NCI-H187 (cell line): ENCODE measurements at regions not wholly inside any gene's neighbourhood (a gene's known extent, or its start where the extent isn't known, plus 50 kb on each side); places are given as distances from the start of the nearest gene placed in this dataset.
"Not testable (repeated sequence)": the region's sequence is repeated elsewhere in the genome, so short reads cannot be mapped to it uniquely, and the experiment has no call there.

ENCODE experiments used
- DNase-seq, 2 experiments: peaks; one replicate each; lab custom pipeline; 2025; lab: John Stamatoyannopoulos, UW

DNA sequence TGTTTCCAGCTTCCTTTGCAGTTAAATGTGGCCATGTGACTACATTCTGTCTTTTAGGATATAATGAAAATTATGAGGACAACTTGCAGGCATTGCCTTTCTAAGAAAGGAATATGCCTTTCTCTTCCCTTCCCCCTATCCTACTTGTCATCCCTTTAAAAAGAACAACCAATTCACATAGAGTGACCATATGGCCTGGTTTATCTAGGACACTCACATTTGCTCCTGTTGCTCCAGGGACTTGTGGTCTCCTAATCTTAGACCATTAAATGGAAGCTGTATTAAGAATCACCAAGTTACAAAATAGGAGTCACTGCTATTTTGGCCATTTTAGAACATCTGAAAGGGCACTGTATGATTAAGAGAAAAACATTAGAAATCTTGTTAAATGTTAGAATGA is 520.3 kb downstream of the DTWD2 start:
- DNase-seq = no peak

DNA sequence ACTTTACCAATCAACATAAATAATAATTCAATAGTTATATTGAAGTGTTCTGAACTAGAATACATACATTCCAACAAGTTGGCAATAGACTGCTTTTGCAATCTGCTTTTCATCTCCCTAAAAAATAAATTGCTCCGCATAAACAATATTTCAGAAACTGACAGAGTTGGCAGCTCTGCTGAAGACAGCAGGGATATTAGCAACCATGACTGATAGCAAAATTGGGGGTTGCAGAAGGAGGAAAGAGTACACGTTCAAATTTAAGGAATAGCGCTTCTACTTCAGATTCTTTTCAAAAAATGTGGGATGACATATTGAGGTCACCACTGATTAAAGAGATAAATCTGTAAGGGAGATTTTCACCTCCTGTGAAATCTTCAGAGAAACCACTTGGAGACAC is 521.2 kb downstream of the DTWD2 start:
- DNase-seq = no peak

GRCh38 chr5:118466418-118466817 is 521.9 kb downstream of the DTWD2 start:
- no peak for DNase-seq

DNA sequence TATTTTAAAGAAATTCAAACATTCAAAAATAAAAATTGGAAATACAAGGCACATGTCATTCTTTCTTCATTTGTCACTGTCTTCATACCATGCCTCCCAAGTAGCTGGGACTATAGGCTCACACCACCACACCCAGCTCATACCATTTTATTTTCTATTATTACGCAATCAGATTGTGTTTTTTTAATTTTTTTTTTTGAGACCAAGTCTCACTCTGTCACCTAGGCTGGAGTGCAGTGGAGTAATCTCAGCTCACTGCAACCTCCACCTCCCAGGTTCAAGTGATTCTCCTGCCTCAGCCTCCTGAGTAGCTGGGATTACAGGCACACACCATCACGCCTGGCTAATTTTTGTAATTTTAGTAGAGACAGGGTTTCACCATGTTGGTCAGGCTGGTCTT is 526.1 kb downstream of the DTWD2 start:
- DNase-seq = not testable (repeated sequence)

DNA sequence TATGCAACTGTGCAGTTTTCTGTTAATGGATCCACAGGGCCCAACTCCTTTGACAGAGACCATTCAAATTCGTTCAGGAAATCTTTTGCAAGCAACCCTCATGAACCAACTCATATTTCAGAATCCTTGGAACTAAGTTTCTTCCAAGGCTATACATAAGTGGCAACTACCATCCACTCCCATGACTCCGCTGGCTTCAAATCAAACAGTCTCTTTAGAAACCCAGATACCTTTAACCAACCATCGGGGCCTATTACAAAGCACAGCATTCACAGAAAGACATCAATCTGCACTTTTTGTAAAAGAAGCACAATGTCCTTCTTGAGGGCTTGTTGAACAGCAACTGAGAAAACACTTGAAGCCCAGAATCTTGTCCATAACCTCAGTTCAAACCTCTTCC is 526.9 kb downstream of the DTWD2 start:
- no peak for DNase-seq

DNA sequence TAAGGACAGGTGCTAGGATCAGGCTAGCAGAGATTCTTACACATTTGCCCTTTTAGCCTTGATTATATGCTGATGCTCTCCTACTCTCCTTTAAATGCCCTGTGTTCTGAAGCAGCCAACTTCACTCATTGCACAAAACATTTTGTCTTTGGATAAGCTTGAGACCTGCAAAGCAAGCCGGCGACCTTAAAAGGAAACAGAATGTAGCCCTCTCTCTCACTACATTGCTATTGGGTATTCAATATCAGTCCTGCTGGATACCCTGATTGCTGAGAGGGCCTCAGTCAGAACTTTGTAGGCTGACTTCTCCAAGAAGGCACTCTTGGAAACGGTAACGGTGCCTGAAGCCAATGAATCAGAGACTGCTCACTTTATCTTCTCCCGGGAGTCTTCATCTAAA is 528.9 kb downstream of the DTWD2 start:
- no peak for DNase-seq

DNA sequence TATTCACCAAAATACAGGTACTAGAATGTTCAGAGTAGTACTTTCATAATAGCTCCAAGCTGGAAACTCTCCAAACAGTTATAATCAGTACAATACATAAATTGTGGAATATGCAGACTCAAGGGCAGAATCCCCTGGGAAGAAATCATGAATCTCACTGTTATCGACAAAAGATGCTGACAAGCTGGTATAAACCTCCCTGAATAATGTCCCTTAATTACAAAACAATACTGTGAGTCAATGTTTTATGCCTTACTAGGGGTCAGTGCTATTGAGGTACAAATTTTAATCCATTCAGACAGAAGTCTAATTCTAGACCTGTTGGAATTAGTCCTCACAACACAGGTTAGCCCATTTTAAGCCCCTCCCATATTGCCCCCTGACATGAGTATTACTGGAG is 532.3 kb downstream of the DTWD2 start:
- no peak for DNase-seq

DNA sequence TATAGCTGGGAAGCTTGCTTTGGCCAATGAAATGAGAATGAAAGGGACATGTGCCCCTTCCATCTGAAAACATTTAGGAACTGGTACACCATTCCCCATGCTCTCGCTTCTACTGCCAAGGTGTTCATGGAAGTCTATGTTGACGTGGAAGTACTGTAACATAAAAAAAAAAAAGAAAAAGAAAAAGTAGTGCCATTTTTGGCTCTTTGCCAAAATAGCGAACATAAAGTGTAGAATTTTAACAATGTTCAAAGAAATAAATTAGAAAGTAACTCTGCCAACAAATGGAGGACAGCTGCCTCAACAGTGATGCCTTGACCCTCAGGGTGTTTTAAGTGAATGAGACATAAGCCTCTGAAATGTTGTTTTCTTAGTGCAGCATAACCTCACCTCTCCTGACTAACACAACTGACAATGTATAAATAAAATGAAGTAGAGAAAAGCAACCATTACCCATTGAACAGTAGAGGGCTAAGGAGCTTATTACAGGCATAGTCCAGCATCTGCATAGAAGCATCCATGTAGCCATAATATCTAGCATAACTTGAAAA is 536.6 kb downstream of the DTWD2 start:
- no peak for DNase-seq

GRCh38 chr5:118450554-118451332 is 537.6 kb downstream of the DTWD2 start:
- no peak for DNase-seq

DNA sequence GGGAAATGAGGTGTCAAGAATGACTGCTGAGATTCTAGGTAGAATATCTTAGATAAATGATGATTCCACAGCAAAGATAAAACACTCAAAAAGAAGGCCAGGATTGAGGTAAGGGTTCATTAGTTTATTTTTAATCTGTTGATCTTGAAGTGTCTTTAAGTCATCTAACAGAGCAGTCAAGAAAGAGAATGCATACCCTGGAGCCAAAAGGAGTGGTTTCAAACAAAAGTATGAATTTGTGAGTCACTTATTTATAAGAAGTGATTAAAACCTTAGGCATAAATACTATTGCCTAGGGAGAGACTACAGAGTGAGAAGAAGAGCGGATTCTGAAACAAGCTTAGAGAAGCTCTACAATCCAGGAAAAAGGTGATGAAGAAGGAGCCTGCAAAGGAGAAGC is 541.0 kb downstream of the DTWD2 start:
- DNase-seq = no peak

DNA sequence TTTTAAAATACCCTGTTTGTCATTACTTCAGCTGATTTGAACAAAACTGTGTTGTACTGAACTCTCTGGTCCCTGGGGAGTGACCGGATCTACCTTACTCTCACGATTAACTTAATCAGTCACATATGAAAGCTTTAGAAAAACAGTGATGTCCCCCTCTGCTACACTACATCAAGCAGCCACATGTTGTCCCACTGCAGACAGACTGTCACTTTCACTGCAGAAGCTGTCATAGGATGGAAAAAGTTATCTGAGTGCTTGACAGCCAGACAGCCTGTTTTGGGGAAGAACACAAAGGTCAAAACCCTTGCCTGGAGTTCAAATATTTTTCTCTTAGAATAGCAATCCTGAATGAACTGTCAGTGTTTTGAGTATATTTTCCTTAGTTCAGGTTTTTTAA is 546.4 kb downstream of the DTWD2 start:
- DNase-seq = no peak

GRCh38 chr5:118441034-118441433 is 547.3 kb downstream of the DTWD2 start:
- no peak for DNase-seq

GRCh38 chr5:118440496-118440895 is 547.9 kb downstream of the DTWD2 start:
- DNase-seq = peak in 1 of 2 experiments; percentile 6

GRCh38 chr5:118439831-118440230 is 548.5 kb downstream of the DTWD2 start:
- DNase-seq = no peak

GRCh38 chr5:118435131-118435530 is 553.2 kb downstream of the DTWD2 start:
- no peak for DNase-seq

- no peak for DNase-seq
Measured at GRCh38 chr5:118434522-118434921, 553.8 kb downstream of the DTWD2 start.

- DNase-seq = no peak
Measured at GRCh38 chr5:118430076-118430475, 558.3 kb downstream of the DTWD2 start.

DNA sequence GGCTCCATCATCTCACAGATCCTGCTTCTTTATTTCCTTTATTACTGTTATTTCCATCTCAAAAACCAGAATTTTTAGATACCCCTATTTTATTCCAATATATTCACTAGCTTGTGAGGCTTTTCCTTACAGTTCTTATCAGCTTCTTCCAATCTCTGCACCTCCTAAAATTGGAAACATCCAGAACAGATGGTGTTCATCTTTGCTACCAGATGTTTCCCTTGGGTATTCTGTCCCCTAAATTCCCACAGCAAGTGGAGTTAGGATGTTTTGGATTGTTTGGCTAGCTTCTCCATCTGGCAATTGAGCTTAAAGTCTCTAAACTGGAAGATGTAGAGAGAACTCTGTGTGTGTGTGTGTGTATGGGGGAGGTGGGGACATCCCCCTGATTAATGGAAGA is 580.4 kb downstream of the DTWD2 start:
- DNase-seq = no peak

- peak in 1 of 2 experiments; percentile 63 for DNase-seq
Measured at GRCh38 chr5:118405650-118406061, 582.7 kb downstream of the DTWD2 start.

GRCh38 chr5:118397236-118397635 is 591.1 kb downstream of the DTWD2 start:
- no peak for DNase-seq

- no peak for DNase-seq
Measured at GRCh38 chr5:118392491-118392890, 595.9 kb downstream of the DTWD2 start.

DNA sequence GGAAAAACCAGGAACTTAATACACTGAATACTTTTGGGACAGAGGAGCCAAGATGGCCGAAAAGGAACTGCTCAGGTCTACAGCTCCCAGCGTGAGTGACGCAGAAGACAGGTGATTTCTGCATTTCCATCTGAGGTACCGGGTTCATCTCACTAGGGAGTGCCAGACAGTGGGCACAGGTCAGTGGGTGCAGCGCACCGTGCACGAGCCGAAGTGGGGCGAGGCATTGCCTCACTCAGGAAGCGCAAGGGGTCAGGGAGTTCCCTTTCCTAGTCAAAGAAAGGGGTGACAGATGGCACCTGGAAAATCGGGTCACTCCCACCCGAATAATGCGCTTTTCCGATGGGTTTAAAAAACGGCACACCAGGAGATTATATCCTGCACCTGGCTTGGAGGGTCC is 605.4 kb downstream of the DTWD2 start:
- not testable (repeated sequence) for DNase-seq

DNA sequence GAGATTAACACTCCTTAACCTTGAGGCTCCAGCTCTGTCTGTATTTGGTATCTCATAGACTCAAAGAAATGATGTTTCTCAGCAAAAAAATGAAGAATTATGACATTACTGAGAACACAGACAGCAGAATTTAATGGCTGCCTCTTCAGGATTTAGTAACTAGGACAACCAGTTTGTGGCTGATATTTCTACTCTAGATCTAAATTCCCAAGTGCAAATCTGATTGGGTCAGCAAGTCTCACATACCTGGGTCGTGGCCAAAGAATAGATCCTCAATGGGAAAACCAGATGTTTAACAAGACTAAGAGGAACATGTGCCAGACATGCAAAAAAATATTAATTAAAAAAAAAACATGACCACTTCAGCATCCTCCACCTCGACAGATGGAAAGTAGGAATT is 608.9 kb downstream of the DTWD2 start:
- no peak for DNase-seq

- no peak for DNase-seq
Measured at GRCh38 chr5:118378959-118379358, 609.4 kb downstream of the DTWD2 start.
